ENCODE measurements at regions not wholly inside any gene's neighbourhood (a gene's known extent, or its start where the extent isn't known, plus 50 kb on each side); places are given as distances from the start of the nearest gene placed in this dataset.
"Not testable (repeated sequence)": the region's sequence is repeated elsewhere in the genome, so short reads cannot be mapped to it uniquely, and the experiment has no call there.

- H3K4me3 ChIP-seq, result no peak overlapping the region
- H3K27ac ChIP-seq, result no peak overlapping the region
- DNase-seq, result no peak
- no peaks in the 10 kb centered on the region for H3K36me3 ChIP-seq
- H3K27me3 ChIP-seq, result no peaks in the 10 kb centered on the region
- no peak for TF ChIP-seq CTCF (IDR thresholded peaks at IDR 0.05)
- intact Hi-C loops (cut with DNase I), result no loop called here
- no peak for ATAC-seq
- no peaks in the 10 kb centered on the region for H3K4me1 ChIP-seq
- H3K9me3 ChIP-seq, result no peaks in the 10 kb centered on the region
These were observed 219.1 kb downstream of the ZNF674 start for GRCh38 chrX:46326161-46326560.

GRCh38 chrX:46325312-46325877 lies 219.8 kb downstream of the ZNF674 start:
- H3K4me1 ChIP-seq, result no peaks in the 10 kb centered on the region
- intact Hi-C loops (cut with DNase I), result no loop called here
- H3K9me3 ChIP-seq, result no peaks in the 10 kb centered on the region
- no peak overlapping the region for H3K4me3 ChIP-seq
- no peaks in the 10 kb centered on the region for H3K27me3 ChIP-seq
- no peak for TF ChIP-seq CTCF (IDR thresholded peaks at IDR 0.05)
- ATAC-seq (peak; percentile 66), DNase-seq (no peak)
- H3K36me3 ChIP-seq, result no peaks in the 10 kb centered on the region
- no peak overlapping the region for H3K27ac ChIP-seq

GRCh38 chrX:46324166-46324565 lies 221.1 kb downstream of the ZNF674 start:
- no peak overlapping the region for H3K4me3 ChIP-seq
- DNase-seq, result no peak
- H3K36me3 ChIP-seq, result no peaks in the 10 kb centered on the region
- H3K4me1 ChIP-seq, result no peaks in the 10 kb centered on the region
- TF ChIP-seq CTCF (IDR thresholded peaks at IDR 0.05), result no peak
- no peak overlapping the region for H3K27ac ChIP-seq
- no peak for ATAC-seq
- intact Hi-C loops (cut with DNase I), result no loop called here
- no peaks in the 10 kb centered on the region for H3K27me3 ChIP-seq
- H3K9me3 ChIP-seq, result no peaks in the 10 kb centered on the region

GRCh38 chrX:46322929-46323328 lies 222.3 kb downstream of the ZNF674 start:
- H3K4me1 ChIP-seq; H3K27me3 ChIP-seq; intact Hi-C loops (cut with DNase I); H3K27ac ChIP-seq; ATAC-seq; H3K4me3 ChIP-seq; H3K9me3 ChIP-seq; H3K36me3 ChIP-seq; DNase-seq: not testable (repeated sequence)

- intact Hi-C loops (cut with DNase I), result no loop called here
- Histone ChIP-seq H3K27ac (no peak overlapping the region), H3K4me1 (no peaks in the 10 kb centered on the region), H3K9me3 (no peaks in the 10 kb centered on the region), H3K27me3 (no peaks in the 10 kb centered on the region), H3K4me3 (no peak overlapping the region), H3K36me3 (no peaks in the 10 kb centered on the region)
- TF ChIP-seq CTCF (IDR thresholded peaks at IDR 0.05), result no peak
- DNase-seq (no peak), ATAC-seq (no peak)
These were observed 223.5 kb downstream of the ZNF674 start for GRCh38 chrX:46321676-46322075.

GRCh38 chrX:46319750-46320149 lies 225.5 kb downstream of the ZNF674 start:
- ATAC-seq, result no peak

More at GRCh38 chrX:46319750-46320149, 225.5 kb downstream of the ZNF674 start:
- H3K27ac ChIP-seq, result no peak overlapping the region
- TF ChIP-seq CTCF (IDR thresholded peaks at IDR 0.05), result no peak
- H3K4me1 ChIP-seq, result no peaks in the 10 kb centered on the region
- H3K36me3 ChIP-seq, result no peaks in the 10 kb centered on the region
- no peak for DNase-seq
- intact Hi-C loops (cut with DNase I), result no loop called here
- H3K4me3 ChIP-seq, result no peak overlapping the region
- H3K27me3 ChIP-seq, result no peaks in the 10 kb centered on the region
- H3K9me3 ChIP-seq, result no peaks in the 10 kb centered on the region

All from upper lobe of right lung (tissue), 1 donor.